Sigmoid colon (tissue), 4 donors: ENCODE measurements at regions not wholly inside any gene's neighbourhood (a gene's known extent, or its start where the extent isn't known, plus 50 kb on each side); places are given as distances from the start of the nearest gene placed in this dataset.

ENCODE experiments used
- CTCF ChIP-seq, 4 experiments: fragments of 450-650 bp in 3 of 4; fragments of 200-600 bp in 1 of 4; IDR thresholded peaks; one replicate each; pipeline ENCODE4 v1.5.1; 2016 to 2019; ENCODE audit warnings: antibody characterized with exemption in 4 of 4, mild to moderate bottlenecking in 3 of 4, moderate library complexity in 2 of 4
- EP300 ChIP-seq, 4 donors: sonication (generic); formaldehyde crosslinking; IDR thresholded peaks; one replicate each; pipeline ENCODE4 v1.6.1; 2017; ENCODE audit warnings: antibody characterized with exemption in 4 of 4
- POLR2A ChIP-seq, 2 donors: fragments of 450-650 bp; IDR thresholded peaks; one replicate each; pipeline ENCODE4 v1.6.1; 2016; ENCODE audit warnings: antibody characterized with exemption in 2 of 2, mild to moderate bottlenecking in 2 of 2, moderate library complexity in 2 of 2
- POLR2AphosphoS5 ChIP-seq, 4 donors: sonication (generic); formaldehyde crosslinking; IDR thresholded peaks; one replicate each; pipeline ENCODE4 v1.6.1; 2017; ENCODE audit warnings: antibody characterized with exemption in 4 of 4

- no peak for TF ChIP-seq CTCF (IDR thresholded peaks at IDR 0.05)
- no peak for TF ChIP-seq POLR2A (IDR thresholded peaks at IDR 0.05)
- no peak for TF ChIP-seq POLR2AphosphoS5 (IDR thresholded peaks at IDR 0.05)
- no peak for TF ChIP-seq EP300 (IDR thresholded peaks at IDR 0.05)
These were observed 81.4 kb upstream of the EEPD1 start for GRCh38 chr7:36071605-36072004.
